ENCODE measurements at regions not wholly inside any gene's neighbourhood (a gene's known extent, or its start where the extent isn't known, plus 50 kb on each side); places are given as distances from the start of the nearest gene placed in this dataset.
A peak's percentile ranks its signal among the peaks of the same experiment; 100 is the strongest.

- peak; percentile 67 for DNase-seq (ENCODE audit: low spot score)
Observed at GRCh38 chr10:78903341-78903940, 165.3 kb upstream of the ZMIZ1 start.

GRCh38 chr10:78904196-78904595, 164.6 kb upstream of the ZMIZ1 start:
- DNase-seq (ENCODE audit: low spot score) = peak; percentile 55

- DNase-seq (ENCODE audit: low spot score) = peak; percentile 47
Observed at GRCh38 chr10:78905015-78905956, 163.5 kb upstream of the ZMIZ1 start.

GRCh38 chr10:78905957-78906308, 162.8 kb upstream of the ZMIZ1 start:
- peak; percentile 53 for DNase-seq (ENCODE audit: low spot score)

- peak; percentile 72 for DNase-seq (ENCODE audit: low spot score)
Observed at GRCh38 chr10:78906734-78907390, 161.9 kb upstream of the ZMIZ1 start.

- DNase-seq (ENCODE audit: low spot score) = peak; percentile 76
Observed at GRCh38 chr10:78907551-78908211, 161.1 kb upstream of the ZMIZ1 start.

GRCh38 chr10:78909221-78909620, 159.5 kb upstream of the ZMIZ1 start:
- DNase-seq (ENCODE audit: low spot score) = no peak

- DNase-seq (ENCODE audit: low spot score) = peak; percentile 71
Observed at GRCh38 chr10:78910021-78910420, 158.7 kb upstream of the ZMIZ1 start.

- DNase-seq (ENCODE audit: low spot score) = no peak
Observed at GRCh38 chr10:78910476-78910875, 158.3 kb upstream of the ZMIZ1 start.

- peak; percentile 81 for DNase-seq (ENCODE audit: low spot score)
Observed at GRCh38 chr10:78910886-78911285, 157.9 kb upstream of the ZMIZ1 start.

- DNase-seq (ENCODE audit: low spot score) = no peak
Observed at GRCh38 chr10:78911533-78912340, 157.0 kb upstream of the ZMIZ1 start.

GRCh38 chr10:78912361-78913218, 156.2 kb upstream of the ZMIZ1 start:
- no peak for DNase-seq (ENCODE audit: low spot score)

- no peak for DNase-seq (ENCODE audit: low spot score)
Observed at GRCh38 chr10:78913219-78914059, 155.3 kb upstream of the ZMIZ1 start.

- no peak for DNase-seq (ENCODE audit: low spot score)
Observed at GRCh38 chr10:78914060-78914378, 154.7 kb upstream of the ZMIZ1 start.

- no peak for DNase-seq (ENCODE audit: low spot score)
Observed at GRCh38 chr10:78914502-78915189, 154.1 kb upstream of the ZMIZ1 start.

GRCh38 chr10:78915190-78915518, 153.6 kb upstream of the ZMIZ1 start:
- DNase-seq (ENCODE audit: low spot score) = no peak

GRCh38 chr10:78916227-78916626, 152.5 kb upstream of the ZMIZ1 start:
- no peak for DNase-seq (ENCODE audit: low spot score)

GRCh38 chr10:78919181-78919966, 149.4 kb upstream of the ZMIZ1 start:
- DNase-seq (ENCODE audit: low spot score) = no peak
